ENCODE measurements at regions not wholly inside any gene's neighbourhood (a gene's known extent, or its start where the extent isn't known, plus 50 kb on each side); places are given as distances from the start of the nearest gene placed in this dataset.

- TF ChIP-seq, protein P1, sequence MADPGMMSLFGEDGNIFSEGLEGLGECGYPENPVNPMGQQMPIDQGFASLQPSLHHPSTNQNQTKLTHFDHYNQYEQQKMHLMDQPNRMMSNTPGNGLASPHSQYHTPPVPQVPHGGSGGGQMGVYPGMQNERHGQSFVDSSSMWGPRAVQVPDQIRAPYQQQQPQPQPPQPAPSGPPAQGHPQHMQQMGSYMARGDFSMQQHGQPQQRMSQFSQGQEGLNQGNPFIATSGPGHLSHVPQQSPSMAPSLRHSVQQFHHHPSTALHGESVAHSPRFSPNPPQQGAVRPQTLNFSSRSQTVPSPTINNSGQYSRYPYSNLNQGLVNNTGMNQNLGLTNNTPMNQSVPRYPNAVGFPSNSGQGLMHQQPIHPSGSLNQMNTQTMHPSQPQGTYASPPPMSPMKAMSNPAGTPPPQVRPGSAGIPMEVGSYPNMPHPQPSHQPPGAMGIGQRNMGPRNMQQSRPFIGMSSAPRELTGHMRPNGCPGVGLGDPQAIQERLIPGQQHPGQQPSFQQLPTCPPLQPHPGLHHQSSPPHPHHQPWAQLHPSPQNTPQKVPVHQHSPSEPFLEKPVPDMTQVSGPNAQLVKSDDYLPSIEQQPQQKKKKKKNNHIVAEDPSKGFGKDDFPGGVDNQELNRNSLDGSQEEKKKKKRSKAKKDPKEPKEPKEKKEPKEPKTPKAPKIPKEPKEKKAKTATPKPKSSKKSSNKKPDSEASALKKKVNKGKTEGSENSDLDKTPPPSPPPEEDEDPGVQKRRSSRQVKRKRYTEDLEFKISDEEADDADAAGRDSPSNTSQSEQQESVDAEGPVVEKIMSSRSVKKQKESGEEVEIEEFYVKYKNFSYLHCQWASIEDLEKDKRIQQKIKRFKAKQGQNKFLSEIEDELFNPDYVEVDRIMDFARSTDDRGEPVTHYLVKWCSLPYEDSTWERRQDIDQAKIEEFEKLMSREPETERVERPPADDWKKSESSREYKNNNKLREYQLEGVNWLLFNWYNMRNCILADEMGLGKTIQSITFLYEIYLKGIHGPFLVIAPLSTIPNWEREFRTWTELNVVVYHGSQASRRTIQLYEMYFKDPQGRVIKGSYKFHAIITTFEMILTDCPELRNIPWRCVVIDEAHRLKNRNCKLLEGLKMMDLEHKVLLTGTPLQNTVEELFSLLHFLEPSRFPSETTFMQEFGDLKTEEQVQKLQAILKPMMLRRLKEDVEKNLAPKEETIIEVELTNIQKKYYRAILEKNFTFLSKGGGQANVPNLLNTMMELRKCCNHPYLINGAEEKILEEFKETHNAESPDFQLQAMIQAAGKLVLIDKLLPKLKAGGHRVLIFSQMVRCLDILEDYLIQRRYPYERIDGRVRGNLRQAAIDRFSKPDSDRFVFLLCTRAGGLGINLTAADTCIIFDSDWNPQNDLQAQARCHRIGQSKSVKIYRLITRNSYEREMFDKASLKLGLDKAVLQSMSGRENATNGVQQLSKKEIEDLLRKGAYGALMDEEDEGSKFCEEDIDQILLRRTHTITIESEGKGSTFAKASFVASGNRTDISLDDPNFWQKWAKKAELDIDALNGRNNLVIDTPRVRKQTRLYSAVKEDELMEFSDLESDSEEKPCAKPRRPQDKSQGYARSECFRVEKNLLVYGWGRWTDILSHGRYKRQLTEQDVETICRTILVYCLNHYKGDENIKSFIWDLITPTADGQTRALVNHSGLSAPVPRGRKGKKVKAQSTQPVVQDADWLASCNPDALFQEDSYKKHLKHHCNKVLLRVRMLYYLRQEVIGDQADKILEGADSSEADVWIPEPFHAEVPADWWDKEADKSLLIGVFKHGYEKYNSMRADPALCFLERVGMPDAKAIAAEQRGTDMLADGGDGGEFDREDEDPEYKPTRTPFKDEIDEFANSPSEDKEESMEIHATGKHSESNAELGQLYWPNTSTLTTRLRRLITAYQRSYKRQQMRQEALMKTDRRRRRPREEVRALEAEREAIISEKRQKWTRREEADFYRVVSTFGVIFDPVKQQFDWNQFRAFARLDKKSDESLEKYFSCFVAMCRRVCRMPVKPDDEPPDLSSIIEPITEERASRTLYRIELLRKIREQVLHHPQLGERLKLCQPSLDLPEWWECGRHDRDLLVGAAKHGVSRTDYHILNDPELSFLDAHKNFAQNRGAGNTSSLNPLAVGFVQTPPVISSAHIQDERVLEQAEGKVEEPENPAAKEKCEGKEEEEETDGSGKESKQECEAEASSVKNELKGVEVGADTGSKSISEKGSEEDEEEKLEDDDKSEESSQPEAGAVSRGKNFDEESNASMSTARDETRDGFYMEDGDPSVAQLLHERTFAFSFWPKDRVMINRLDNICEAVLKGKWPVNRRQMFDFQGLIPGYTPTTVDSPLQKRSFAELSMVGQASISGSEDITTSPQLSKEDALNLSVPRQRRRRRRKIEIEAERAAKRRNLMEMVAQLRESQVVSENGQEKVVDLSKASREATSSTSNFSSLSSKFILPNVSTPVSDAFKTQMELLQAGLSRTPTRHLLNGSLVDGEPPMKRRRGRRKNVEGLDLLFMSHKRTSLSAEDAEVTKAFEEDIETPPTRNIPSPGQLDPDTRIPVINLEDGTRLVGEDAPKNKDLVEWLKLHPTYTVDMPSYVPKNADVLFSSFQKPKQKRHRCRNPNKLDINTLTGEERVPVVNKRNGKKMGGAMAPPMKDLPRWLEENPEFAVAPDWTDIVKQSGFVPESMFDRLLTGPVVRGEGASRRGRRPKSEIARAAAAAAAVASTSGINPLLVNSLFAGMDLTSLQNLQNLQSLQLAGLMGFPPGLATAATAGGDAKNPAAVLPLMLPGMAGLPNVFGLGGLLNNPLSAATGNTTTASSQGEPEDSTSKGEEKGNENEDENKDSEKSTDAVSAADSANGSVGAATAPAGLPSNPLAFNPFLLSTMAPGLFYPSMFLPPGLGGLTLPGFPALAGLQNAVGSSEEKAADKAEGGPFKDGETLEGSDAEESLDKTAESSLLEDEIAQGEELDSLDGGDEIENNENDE (IDR thresholded peaks at IDR 0.05; ENCODE audit: insufficient replicate concordance, low read length) = no peak
- no peak for TF ChIP-seq YY1 (IDR thresholded peaks at IDR 0.05; ENCODE audit: low read depth, low read length)
- no peak for TF ChIP-seq KDM1A (IDR thresholded peaks at IDR 0.05; ENCODE audit: borderline replicate concordance, low read length)
These were observed 176.7 kb downstream of the SH3BGRL start (continued) for GRCh38 chrX:81378560-81378959.
